IMR-90 (cell line): ENCODE measurements at regions not wholly inside any gene's neighbourhood (a gene's known extent, or its start where the extent isn't known, plus 50 kb on each side); places are given as distances from the start of the nearest gene placed in this dataset.

Source experiments
- ATAC-seq: fragments of 200-7000 bp; cut with Tn5 transposase; 2 replicates; pipeline ENCODE4 v1.9.1; 2020; ENCODE audit warnings: low read depth, mild to moderate bottlenecking, moderate library complexity
- BruUV-seq: library from RNA; stranded (reverse); fragments of 400-500 nt; replicated peaks from 2 replicates; lab custom pipeline; 2021; lab: Mats Ljungman, UMichigan
- CTCF ChIA-PET: fragments of 300-600 bp; formaldehyde crosslinking; extraction: SDS; loops from one replicate; lab custom pipeline; 2021; ENCODE audit warnings: antibody characterized with exemption; lab: Yijun Ruan, JAX
- POLR2A ChIA-PET: fragments of 300-600 bp; sonication (Branson Sonifier 250); formaldehyde crosslinking; loops from one replicate; lab custom pipeline; 2022; ENCODE audit warnings: antibody characterized with exemption; ENCODE audit not compliant: unreplicated experiment; lab: Charles Lee
- DNase-seq: peaks from one replicate; pipeline ENCODE4 v3.0.0; 2013
- H2AFZ ChIP-seq: replicated peaks from 2 replicates; pipeline ENCODE3; 2013; ENCODE audit warnings: low read length, mild to moderate bottlenecking; ENCODE audit not compliant: poor library complexity
- H2AK5ac ChIP-seq: 2 replicates; pipeline ENCODE4 v1.6.1; 2013; ENCODE audit warnings: low read depth, low read length, inconsistent platforms
- H2AK9ac ChIP-seq: replicated peaks from 2 replicates; pipeline ENCODE3; 2013; ENCODE audit warnings: mild to moderate bottlenecking, low read depth, low read length, moderate library complexity; ENCODE audit not compliant: poor library complexity
- H2BK120ac ChIP-seq: 2 replicates; pipeline ENCODE4 v1.6.1; 2013; ENCODE audit warnings: low read depth, low read length, inconsistent platforms
- H2BK15ac ChIP-seq: 3 replicates; pipeline ENCODE4 v1.6.1; 2013; ENCODE audit warnings: low read depth, low read length, inconsistent platforms
- H2BK20ac ChIP-seq: 2 replicates; pipeline ENCODE4 v1.6.1; 2013; ENCODE audit warnings: low read depth, mild to moderate bottlenecking, inconsistent platforms, low read length, moderate library complexity
- H2BK5ac ChIP-seq: 2 replicates; pipeline ENCODE4 v1.6.1; 2013; ENCODE audit warnings: mild to moderate bottlenecking, low read depth, low read length, inconsistent platforms; ENCODE audit not compliant: poor library complexity, severe bottlenecking
- H3K14ac ChIP-seq: replicated peaks from 2 replicates; pipeline ENCODE4 v1.6.1; 2013; ENCODE audit warnings: low read depth, low read length, inconsistent platforms
- H3K18ac ChIP-seq: 2 replicates; pipeline ENCODE4 v1.6.1; 2013; ENCODE audit warnings: low read depth, low read length, control low read depth
- H3K23ac ChIP-seq: 2 replicates; pipeline ENCODE4 v1.6.1; 2013; ENCODE audit warnings: low read depth, low read length, inconsistent platforms
- H3K27ac ChIP-seq: 2 replicates; pipeline ENCODE4 v1.5.1; 2013; ENCODE audit warnings: mild to moderate bottlenecking, control low read depth, low read length; ENCODE audit not compliant: insufficient read depth
- H3K27me3 ChIP-seq: 2 replicates; pipeline ENCODE4 v1.6.1; 2013; ENCODE audit warnings: low read length; ENCODE audit not compliant: control insufficient read depth, insufficient read depth
- H3K36me3 ChIP-seq: 2 replicates; pipeline ENCODE4 v1.6.1; 2013; ENCODE audit warnings: low read length, mixed read lengths; ENCODE audit not compliant: control insufficient read depth, insufficient read depth
- H3K4ac ChIP-seq: 2 replicates; pipeline ENCODE4 v1.6.1; 2013; ENCODE audit warnings: low read depth, low read length, inconsistent platforms
- H3K4me1 ChIP-seq: 2 replicates; pipeline ENCODE4 v1.6.1; 2013; ENCODE audit warnings: low read length, mixed read lengths; ENCODE audit not compliant: control insufficient read depth, insufficient read depth
- H3K4me2 ChIP-seq: 2 replicates; pipeline ENCODE4 v1.6.1; 2013; ENCODE audit warnings: low read depth, mild to moderate bottlenecking, control low read depth, low read length, moderate library complexity
- H3K4me3 ChIP-seq: 2 replicates; pipeline ENCODE4 v1.5.1; 2013; ENCODE audit warnings: low read depth, mild to moderate bottlenecking, control low read depth, low read length, moderate library complexity; ENCODE audit not compliant: insufficient read depth
- H3K56ac ChIP-seq: 2 replicates; pipeline ENCODE4 v1.6.1; 2013; ENCODE audit warnings: low read length, inconsistent platforms; ENCODE audit not compliant: insufficient read depth; ENCODE audit errors: extremely low read depth
- H3K79me1 ChIP-seq, 2 experiments: 2 replicates each; pipeline ENCODE4 v1.6.1; 2013; ENCODE audit warnings: low read length in 2 of 2, inconsistent platforms in 1 of 2, low read depth in 1 of 2
- H3K9ac ChIP-seq: 2 replicates; pipeline ENCODE4 v1.6.1; 2013; ENCODE audit warnings: low read depth, low read length, control low read depth
- H3K9me1 ChIP-seq: 2 replicates; pipeline ENCODE4 v1.6.1; 2013; ENCODE audit warnings: low read length, inconsistent platforms; ENCODE audit not compliant: insufficient read depth
- H3K9me3 ChIP-seq: 2 replicates; pipeline ENCODE4 v1.6.1; 2013; ENCODE audit warnings: low read length; ENCODE audit not compliant: control insufficient read depth, insufficient read depth
- H4K20me1 ChIP-seq: 2 replicates; pipeline ENCODE4 v1.6.1; 2013; ENCODE audit warnings: low read length, inconsistent platforms; ENCODE audit not compliant: insufficient read depth
- H4K5ac ChIP-seq: 2 replicates; pipeline ENCODE4 v1.6.1; 2013; ENCODE audit warnings: mild to moderate bottlenecking, low read depth, low read length, control low read depth
- H4K8ac ChIP-seq, 2 experiments: 2 replicates each; pipeline ENCODE4 v1.6.1; 2013; ENCODE audit warnings: low read depth in 2 of 2, low read length in 2 of 2, control low read depth in 1 of 2, inconsistent platforms in 1 of 2
- H4K91ac ChIP-seq: 2 replicates; pipeline ENCODE4 v1.6.1; 2013; ENCODE audit warnings: low read depth, low read length, inconsistent platforms; ENCODE audit not compliant: insufficient read depth
- BHLHE40 ChIP-seq: fragments of 150-350 bp; IDR thresholded peaks from 2 replicates; pipeline ENCODE4 v1.6.1; 2016; ENCODE audit warnings: mild to moderate bottlenecking, low read depth, low read length
- CEBPB ChIP-seq: IDR thresholded peaks from 2 replicates; pipeline ENCODE4 v1.6.1; 2012; ENCODE audit warnings: low read depth, low read length, improper control_type of control experiment
- CHD1 ChIP-seq: IDR thresholded peaks from 2 replicates; pipeline ENCODE4 v1.6.1; 2012; ENCODE audit warnings: low read depth, low read length, improper control_type of control experiment
- CTCF ChIP-seq: conservative IDR thresholded peaks from 2 replicates; pipeline ENCODE4 v1.5.1; 2012; ENCODE audit warnings: mild to moderate bottlenecking, low read depth, low read length, improper control_type of control experiment
- ELK1 ChIP-seq: fragments of 150-350 bp; IDR thresholded peaks from 2 replicates; pipeline ENCODE4 v1.6.1; 2016; ENCODE audit warnings: low read depth, mild to moderate bottlenecking, low read length, moderate library complexity, borderline replicate concordance
- FOS ChIP-seq: fragments of 150-350 bp; IDR thresholded peaks from 2 replicates; pipeline ENCODE4 v1.6.1; 2016; ENCODE audit warnings: low read depth, low read length
- MAFK ChIP-seq: IDR thresholded peaks from 2 replicates; pipeline ENCODE4 v1.6.1; 2012; ENCODE audit warnings: low read depth, low read length, improper control_type of control experiment
- MAZ ChIP-seq: IDR thresholded peaks from 2 replicates; pipeline ENCODE4 v1.6.1; 2012; ENCODE audit warnings: low read depth, mild to moderate bottlenecking, low read length, improper control_type of control experiment, moderate library complexity, borderline replicate concordance
- MXI1 ChIP-seq: IDR thresholded peaks from 2 replicates; pipeline ENCODE4 v1.6.1; 2012; ENCODE audit warnings: low read depth, mild to moderate bottlenecking, low read length, moderate library complexity, borderline replicate concordance
- NFE2L2 ChIP-seq: fragments of 150-350 bp; IDR thresholded peaks from 2 replicates; pipeline ENCODE4 v1.6.1; 2016; ENCODE audit warnings: low read depth, mild to moderate bottlenecking, low read length
- POLR2A ChIP-seq: IDR thresholded peaks from 2 replicates; pipeline ENCODE4 v1.6.1; 2012; ENCODE audit warnings: mild to moderate bottlenecking, low read depth, low read length
- RAD21 ChIP-seq: IDR thresholded peaks from 2 replicates; pipeline ENCODE4 v1.6.1; 2012; ENCODE audit warnings: low read length, improper control_type of control experiment
- RCOR1 ChIP-seq: IDR thresholded peaks from 2 replicates; pipeline ENCODE4 v1.6.1; 2012; ENCODE audit warnings: mild to moderate bottlenecking, low read length, improper control_type of control experiment; ENCODE audit not compliant: insufficient replicate concordance
- RFX5 ChIP-seq: IDR thresholded peaks from 2 replicates; pipeline ENCODE4 v1.8.0; 2012; ENCODE audit warnings: low read depth, mild to moderate bottlenecking, low read length, moderate library complexity
- SMC3 ChIP-seq: fragments of 150-350 bp; IDR thresholded peaks from 2 replicates; pipeline ENCODE4 v1.6.1; 2016; ENCODE audit warnings: low read depth, mild to moderate bottlenecking, antibody characterized with exemption, low read length, moderate library complexity
- WGBS, 2 experiments: methylation state at CpG; one replicate each; pipeline versions ENCODE4 v1.1.5 to v1.1.7; 2013; ENCODE audit warnings: missing lambda C conversion rate in 2 of 2; ENCODE audit not compliant: insufficient read length in 1 of 2; ENCODE audit errors: extremely low coverage in 2 of 2; 5-methylcytosine and 5-hydroxymethylcytosine counted together
- dilution Hi-C: fragments of 300-500 bp; cut with HindIII; formaldehyde crosslinking; loops from one replicate; pipeline ENCODE4 v1.14.3; 2018; ENCODE audit warnings: low sequenced_read_pairs; ENCODE audit not compliant: unreplicated experiment
- in situ Hi-C: fragments of 300-500 bp; cut with MboI; formaldehyde crosslinking; loops from 3 replicates; pipeline ENCODE4 v1.14.3; 2019; ENCODE audit warnings: low sequenced_read_pairs, inconsistent platforms, mixed read lengths
- intact Hi-C: fragments of 100-400 bp; cut with micrococcal nuclease; formaldehyde crosslinking; loops from 2 replicates; pipeline ENCODE4 v1.10.0; 2022
- TF ChIP-seq, protein P1 (sequence below): fragments of 150-350 bp; IDR thresholded peaks from 2 replicates; pipeline ENCODE4 v1.6.1; 2017; ENCODE audit warnings: mild to moderate bottlenecking, antibody characterized with exemption, low read length, low read depth

- Histone ChIP-seq H3K56ac (no peak overlapping the region), H2AK9ac (no peak overlapping the region), H4K5ac (no peak overlapping the region), H3K9me1 (no peaks in the 10 kb centered on the region), H3K14ac (no peak overlapping the region), H2BK5ac (no peak overlapping the region), H2BK20ac (no peak overlapping the region), H2AK5ac (no peak overlapping the region), H3K4me3 (no peak overlapping the region), H4K20me1 (no peaks in the 10 kb centered on the region), H2BK15ac (no peak overlapping the region), H3K9ac (no peak overlapping the region), H3K4me1 (no peaks in the 10 kb centered on the region; the same call in 1 of the 2 replicates), H2AFZ (no peak overlapping the region), H3K79me1 (no peaks in the 10 kb centered on the region), H3K18ac (no peak overlapping the region), H3K4me2 (no peak overlapping the region; the same call in 1 of the 2 replicates), H4K91ac (no peak overlapping the region), H3K27ac (no peak overlapping the region), H2BK120ac (no peak overlapping the region), H4K8ac (no peak overlapping the region), H3K23ac (no peak overlapping the region), H3K4ac (no peak overlapping the region), H3K36me3 (no peaks in the 10 kb centered on the region), H3K27me3 (no peaks in the 10 kb centered on the region), H3K9me3 (peaks cover 2% of the 10 kb centered on the region; the same call in 1 of the 2 replicates)
- intact Hi-C loops (no loop called here), in situ Hi-C loops (no loop called here), dilution Hi-C loops (no loop called here)
- ATAC-seq: peak; percentile 29
- POLR2A ChIA-PET: no interaction called here
- TF ChIP-seq CTCF (no peak), MAZ (no peak), CHD1 (no peak), MXI1 (no peak), POLR2A (no peak), RCOR1 (no peak), NFE2L2 (no peak), RFX5 (no peak), ELK1 (no peak), RAD21 (no peak), FOS (no peak), MAFK (no peak), CEBPB (no peak), SMC3 (no peak), BHLHE40 (no peak)
- TF ChIP-seq, protein P1, sequence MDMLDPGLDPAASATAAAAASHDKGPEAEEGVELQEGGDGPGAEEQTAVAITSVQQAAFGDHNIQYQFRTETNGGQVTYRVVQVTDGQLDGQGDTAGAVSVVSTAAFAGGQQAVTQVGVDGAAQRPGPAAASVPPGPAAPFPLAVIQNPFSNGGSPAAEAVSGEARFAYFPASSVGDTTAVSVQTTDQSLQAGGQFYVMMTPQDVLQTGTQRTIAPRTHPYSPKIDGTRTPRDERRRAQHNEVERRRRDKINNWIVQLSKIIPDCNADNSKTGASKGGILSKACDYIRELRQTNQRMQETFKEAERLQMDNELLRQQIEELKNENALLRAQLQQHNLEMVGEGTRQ: no peak
- peak; percentile 19 for DNase-seq
- WGBS, 2 experiments: 20% methylated on average over 1 of the region's 1 CpG; no CpG with 5 or more reads in 1 of the 2 experiments
- no TSS peak for BruUV-seq
- CTCF ChIA-PET: no interaction called here
Measured at GRCh38 chr2:147538088-147538487, 306.7 kb upstream of the ACVR2A start.
